ENCODE measurements at regions not wholly inside any gene's neighbourhood (a gene's known extent, or its start where the extent isn't known, plus 50 kb on each side); places are given as distances from the start of the nearest gene placed in this dataset.
A peak's percentile ranks its signal among the peaks of the same experiment; 100 is the strongest.

GRCh38 chr5:119302916-119303897 is 52.6 kb upstream of the TNFAIP8 start:
- H3K27me3 ChIP-seq (ENCODE audit: control insufficient read depth, insufficient read depth, low read length) = no peaks in the 10 kb centered on the region
- H2BK5ac ChIP-seq (ENCODE audit: low read depth, low read length, poor library complexity, severe bottlenecking) = peak overlapping the region; percentile 94
- H4K8ac ChIP-seq (ENCODE audit: low read depth in 2 of 2, low read length in 2 of 2) = peak overlapping the region; percentile 3 to 64; a peak in 2 of 4 replicates
- no peaks in the 10 kb centered on the region for H3K9me3 ChIP-seq (ENCODE audit: control insufficient read depth, insufficient read depth, low read length)
- peak overlapping the region; percentile 50; the same call in 1 of the 2 replicates for H3K56ac ChIP-seq (ENCODE audit: extremely low read depth, insufficient read depth, low read length)
- no TSS peak for BruUV-seq (replicated peaks)
- no peaks in the 10 kb centered on the region; the same call in 1 of the 2 replicates for H4K20me1 ChIP-seq (ENCODE audit: insufficient read depth, low read length)
- H3K9me1 ChIP-seq (ENCODE audit: insufficient read depth, low read length) = peaks cover 3% of the 10 kb centered on the region
- no peak overlapping the region for H3K4me3 ChIP-seq (ENCODE audit: insufficient read depth, low read depth, low read length)
- peak overlapping the region; percentile 58 for H3K18ac ChIP-seq (ENCODE audit: low read depth, low read length)
- peak overlapping the region; percentile 86 for H2BK120ac ChIP-seq (ENCODE audit: low read depth, low read length)
- in situ Hi-C loops (cut with MboI; ENCODE audit: low sequenced_read_pairs) = no loop called here
- peaks cover 13 to 32% of the 10 kb centered on the region in 2 experiments for H3K79me1 ChIP-seq (ENCODE audit: low read depth in 1 of 2, low read length in 2 of 2)
- ChIA-PET POLR2A (ENCODE audit: unreplicated experiment) (no interaction called here), CTCF (interaction anchor here (0.6 to 1.8 kb wide), 5 partner anchors 10 to 109 kb away, joined by 3 to 7 read pairs (median 6); no protein-coding TSS in a partner anchor)
- dilution Hi-C loops (cut with HindIII; ENCODE audit: low sequenced_read_pairs, unreplicated experiment) = no loop called here
- peak overlapping the region; percentile 89 for H4K91ac ChIP-seq (ENCODE audit: insufficient read depth, low read depth, low read length)
- peak overlapping the region; percentile 68; the same call in 2 of the 3 replicates for H2BK15ac ChIP-seq (ENCODE audit: low read depth, low read length)
- H3K9ac ChIP-seq (ENCODE audit: low read depth, low read length) = peak overlapping the region; percentile 22
- peak overlapping the region; percentile 48 for H2AFZ ChIP-seq (replicated peaks; ENCODE audit: low read length, poor library complexity)
- peak overlapping the region; percentile 76 for H2AK9ac ChIP-seq (replicated peaks; ENCODE audit: low read depth, low read length, poor library complexity)
- intact Hi-C loops (cut with micrococcal nuclease) = loop anchor here (1.0 kb wide), 1 partner anchor 35 kb away; no protein-coding TSS in a partner anchor
- peak overlapping the region; percentile 15 for H3K14ac ChIP-seq (replicated peaks; ENCODE audit: low read depth, low read length)
- peak; percentile 97 for ATAC-seq (ENCODE audit: low read depth)
- peak overlapping the region; percentile 91 for H3K27ac ChIP-seq (ENCODE audit: insufficient read depth, low read length)
- H3K36me3 ChIP-seq (ENCODE audit: control insufficient read depth, insufficient read depth, low read length) = no peaks in the 10 kb centered on the region
- H2AK5ac ChIP-seq (ENCODE audit: low read depth, low read length) = peak overlapping the region; percentile 84
- peak overlapping the region; percentile 48 for H3K4me2 ChIP-seq (ENCODE audit: low read depth, low read length)
- peak overlapping the region; percentile 34 for H3K23ac ChIP-seq (ENCODE audit: low read depth, low read length)
- no CpG with 5 or more reads among the region's 5 CpGs for WGBS, 2 experiments (ENCODE audit: extremely low coverage in 2 of 2, insufficient read length in 1 of 2)
- peak; percentile 99 for DNase-seq
- peak overlapping the region; percentile 31 for H4K5ac ChIP-seq (ENCODE audit: low read depth, low read length)
- peak overlapping the region; percentile 68 for H2BK20ac ChIP-seq (ENCODE audit: low read depth, low read length)
- peak overlapping the region; percentile 66 for H3K4ac ChIP-seq (ENCODE audit: low read depth, low read length)
- peaks cover 16% of the 10 kb centered on the region for H3K4me1 ChIP-seq (ENCODE audit: control insufficient read depth, insufficient read depth, low read length)
- 0 out of 2 replicates have a peak, but pooled peaks have one; percentile 30 for TF ChIP-seq FOS (IDR thresholded peaks at IDR 0.05; ENCODE audit: low read depth, low read length)
- no peak for TF ChIP-seq CHD1 (IDR thresholded peaks at IDR 0.05; ENCODE audit: low read depth, low read length)
- TF ChIP-seq ELK1 (IDR thresholded peaks at IDR 0.05; ENCODE audit: borderline replicate concordance, low read depth, low read length) = no peak
- TF ChIP-seq MAZ (IDR thresholded peaks at IDR 0.05; ENCODE audit: borderline replicate concordance, low read depth, low read length) = peak; percentile 39; the same call in 1 of the 2 replicates
- peak; percentile 33; the same call in 1 of the 2 replicates for TF ChIP-seq POLR2A (IDR thresholded peaks at IDR 0.05; ENCODE audit: low read depth, low read length)
- TF ChIP-seq NFE2L2 (IDR thresholded peaks at IDR 0.05; ENCODE audit: low read depth, low read length) = no peak
- TF ChIP-seq RAD21 (IDR thresholded peaks at IDR 0.05; ENCODE audit: low read length) = peak; percentile 26
- no peak for TF ChIP-seq MXI1 (IDR thresholded peaks at IDR 0.05; ENCODE audit: borderline replicate concordance, low read depth, low read length)
- peak; percentile 88 for TF ChIP-seq CEBPB (IDR thresholded peaks at IDR 0.05; ENCODE audit: low read depth, low read length)
- peak; percentile 85 for TF ChIP-seq BHLHE40 (IDR thresholded peaks at IDR 0.05; ENCODE audit: low read depth, low read length)
- TF ChIP-seq RFX5 (IDR thresholded peaks at IDR 0.05; ENCODE audit: low read depth, low read length) = no peak
- peak; percentile 72 for TF ChIP-seq RCOR1 (IDR thresholded peaks at IDR 0.05; ENCODE audit: insufficient replicate concordance, low read length)
- no peak for TF ChIP-seq USF2 (IDR thresholded peaks at IDR 0.05; ENCODE audit: low read depth, low read length)
